ENCODE measurements at regions not wholly inside any gene's neighbourhood (a gene's known extent, or its start where the extent isn't known, plus 50 kb on each side); places are given as distances from the start of the nearest gene placed in this dataset.

DNA sequence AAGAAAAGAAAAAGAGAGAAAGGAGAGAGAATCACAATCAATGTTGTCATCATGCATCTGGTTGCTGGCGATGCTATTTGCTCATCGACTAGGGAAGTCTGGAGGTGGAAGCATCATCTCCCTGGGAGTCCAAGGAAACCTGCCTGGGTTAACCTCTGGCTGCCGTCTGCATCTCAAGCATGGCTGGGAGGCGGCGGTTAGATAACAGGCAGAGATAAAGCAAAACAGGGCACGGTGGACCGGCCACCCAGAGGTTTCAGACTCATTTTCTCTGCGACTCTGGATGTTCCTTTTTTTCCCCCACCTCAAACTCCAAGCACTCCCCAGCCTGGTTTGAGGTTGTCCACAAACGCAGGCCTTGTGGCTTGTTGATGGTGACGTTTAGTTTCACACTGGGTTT lies 161.2 kb downstream of the ENGASE start:
- DNase-seq = no peak

DNA sequence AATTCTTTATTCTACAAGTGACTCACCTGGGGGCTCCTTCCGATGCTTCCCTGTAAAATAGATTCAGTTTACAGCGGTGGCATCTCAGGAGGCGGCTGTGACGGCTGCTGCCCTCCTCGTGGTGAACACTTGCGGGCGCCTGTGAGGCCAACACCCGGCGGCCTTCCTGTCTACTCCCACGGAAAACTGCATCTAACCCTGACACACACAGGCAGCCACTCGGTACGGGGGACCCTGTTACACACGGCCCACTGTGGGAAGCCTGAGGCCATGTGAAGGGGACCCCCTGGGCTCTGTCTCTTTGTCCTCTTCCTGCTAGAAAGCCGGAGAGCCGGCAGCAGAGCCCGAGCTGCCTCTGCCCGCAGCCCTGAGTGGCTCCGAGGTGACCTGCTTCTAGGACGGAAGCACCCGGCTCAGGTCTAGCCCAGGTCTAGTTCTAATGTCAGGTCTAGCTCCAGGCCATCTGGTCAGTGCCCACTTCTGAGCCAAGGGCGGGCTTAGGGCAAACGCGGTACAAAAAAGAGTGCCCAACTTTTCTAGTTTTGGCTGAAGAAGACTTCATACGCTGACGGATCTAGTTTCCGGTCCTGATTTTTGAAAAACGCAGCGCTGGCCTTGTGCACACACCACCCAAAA lies 159.4 kb downstream of the ENGASE start:
- no peak for DNase-seq

- DNase-seq = no peak
Measured at GRCh38 chr17:79232957-79233356, 158.3 kb downstream of the ENGASE start.

DNA sequence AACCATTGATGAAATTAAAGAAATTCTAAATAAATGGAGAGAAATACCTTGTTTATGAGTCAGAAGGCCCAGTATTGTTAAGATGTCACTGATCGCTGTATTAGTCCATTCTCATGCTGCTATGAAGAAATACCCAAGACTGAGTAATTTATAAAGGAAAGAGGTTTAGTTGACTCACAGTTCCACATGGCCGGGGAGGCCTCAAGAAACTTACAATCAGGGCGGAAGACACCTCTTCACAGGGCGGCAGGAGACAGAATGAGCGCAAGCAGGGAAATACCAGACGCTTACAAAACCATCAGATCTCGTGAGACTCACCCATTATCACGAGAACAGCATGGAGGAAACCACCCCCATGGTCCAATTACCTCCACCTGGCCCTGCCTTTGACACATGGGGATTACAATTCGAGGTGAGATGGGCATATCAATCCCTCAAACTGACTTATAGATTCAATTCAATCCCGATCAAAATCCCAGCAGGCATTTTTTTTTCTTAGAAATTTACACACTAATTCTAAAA lies 157.2 kb downstream of the ENGASE start:
- DNase-seq = no peak

GRCh38 chr17:79230576-79230975 lies 156.0 kb downstream of the ENGASE start:
- no peak for DNase-seq

- DNase-seq = no peak
Measured at GRCh38 chr17:79226037-79226436, 151.4 kb downstream of the ENGASE start.

DNA sequence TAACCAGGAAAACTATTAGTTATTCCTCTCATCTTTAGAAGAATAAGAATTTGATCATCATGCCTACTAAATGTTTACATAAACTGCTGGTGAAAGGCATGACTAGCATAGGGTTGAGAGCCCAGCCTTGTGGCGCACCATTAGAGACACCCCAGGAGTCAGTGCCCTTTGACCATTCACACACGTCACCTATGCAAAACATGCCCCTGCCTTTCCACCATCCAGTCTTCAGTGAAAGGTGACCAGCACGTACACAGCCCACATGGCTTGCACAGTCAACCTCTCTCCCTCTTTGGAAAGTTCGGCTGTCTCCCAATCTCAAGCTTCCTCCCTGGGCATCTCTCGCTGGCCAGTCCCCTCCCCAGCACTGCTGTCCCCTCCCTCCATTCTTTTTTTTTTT lies 150.3 kb downstream of the ENGASE start:
- DNase-seq = no peak

- no peak for DNase-seq
Measured at GRCh38 chr17:79224476-79224875, 149.9 kb downstream of the ENGASE start.

DNA sequence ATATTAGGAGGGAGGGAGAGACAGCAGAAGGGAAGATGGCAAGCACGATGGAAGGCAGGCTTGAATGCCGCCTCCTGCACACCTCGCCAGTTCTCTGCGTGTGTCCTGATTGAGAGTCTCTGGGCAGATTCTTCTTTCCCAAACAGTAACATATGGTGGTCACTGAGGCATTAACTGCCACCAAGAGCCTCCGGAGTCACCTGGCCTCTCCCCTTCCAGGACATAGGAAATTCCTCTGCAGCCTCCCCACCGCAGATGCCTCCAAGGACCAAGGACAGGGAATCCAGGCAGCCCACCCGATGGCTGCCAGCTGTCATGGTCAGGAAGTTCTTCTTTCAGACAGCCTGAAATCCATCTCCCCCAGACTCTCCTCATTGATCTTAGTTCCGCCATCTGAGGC lies 149.3 kb downstream of the ENGASE start:
- DNase-seq = no peak

- DNase-seq = no peak
Measured at GRCh38 chr17:79223471-79223870, 148.8 kb downstream of the ENGASE start.

DNA sequence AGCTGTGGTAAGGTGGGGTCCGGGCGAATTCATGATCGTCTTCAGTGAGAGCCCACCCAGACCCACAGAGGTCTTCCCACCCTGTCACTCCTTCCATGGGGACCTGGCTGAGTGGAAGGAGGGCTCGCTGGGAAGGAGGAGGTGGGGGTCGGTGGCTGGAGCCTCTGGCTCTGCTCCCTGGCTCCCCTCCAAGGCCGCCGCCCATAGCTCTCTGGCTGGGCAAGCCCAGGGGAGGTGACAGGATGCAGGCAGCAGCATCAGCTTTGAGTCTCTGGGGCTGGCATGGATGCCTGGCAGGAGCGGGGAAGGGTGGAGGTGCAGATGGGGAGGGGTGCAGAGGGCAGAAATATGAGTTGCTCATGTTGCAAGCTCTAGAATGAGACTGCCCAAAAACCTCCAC lies 147.0 kb downstream of the ENGASE start:
- DNase-seq = no peak

DNA sequence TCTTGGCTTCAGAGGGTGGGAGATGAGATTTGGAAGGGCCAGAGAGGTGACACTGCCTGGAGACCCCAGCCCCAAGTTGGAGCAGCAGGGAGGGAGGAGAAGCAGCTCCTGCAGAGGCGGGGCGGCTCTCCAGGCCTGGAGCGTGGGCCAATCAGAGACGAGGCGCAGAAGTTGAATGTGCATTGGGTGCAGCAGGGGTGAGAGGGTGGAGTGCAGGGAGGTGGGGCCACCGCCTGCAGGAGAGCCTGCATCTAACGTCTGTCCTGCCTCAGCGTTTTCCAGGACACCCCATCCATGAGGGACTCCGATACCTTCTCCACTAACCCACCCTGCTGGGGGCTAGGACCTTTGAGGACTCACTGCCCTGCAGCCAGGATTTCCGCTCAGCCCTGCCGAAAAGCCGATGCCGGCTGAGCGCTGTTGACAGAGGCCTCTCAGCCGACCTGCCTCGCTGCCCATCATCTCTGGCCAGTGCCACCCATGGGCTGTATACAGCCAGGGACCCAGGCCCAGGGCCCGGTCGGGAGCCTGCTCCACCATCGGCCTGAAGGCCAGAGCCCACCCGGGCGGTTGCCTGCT lies 146.2 kb downstream of the ENGASE start:
- DNase-seq = no peak

DNA sequence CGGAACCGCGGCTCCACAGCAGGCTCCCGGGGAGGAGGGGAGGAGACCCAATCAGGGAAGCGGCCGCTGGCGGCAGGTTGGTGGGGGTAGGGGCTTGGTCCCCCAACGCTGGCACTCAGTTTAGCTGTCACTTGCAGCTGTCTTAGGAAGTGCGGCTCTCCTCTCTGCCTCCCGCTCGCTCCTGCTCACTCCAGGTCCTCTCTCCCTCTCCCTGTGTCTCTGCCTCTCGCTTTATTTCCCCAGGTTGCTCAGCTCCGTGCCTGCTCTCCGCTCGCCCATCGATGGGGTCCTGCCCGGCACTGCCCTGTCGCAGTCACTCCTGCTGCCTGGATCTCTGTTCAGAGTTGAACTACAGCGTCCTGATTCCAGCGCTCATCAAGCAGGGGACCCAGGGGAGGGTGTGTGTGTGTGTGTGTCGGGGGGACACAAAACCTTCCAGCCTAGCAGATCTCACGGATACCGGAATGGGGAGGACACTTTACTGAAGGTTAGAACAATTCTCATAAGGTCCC lies 145.6 kb downstream of the ENGASE start:
- DNase-seq = no peak

GRCh38 chr17:79219208-79219935 lies 144.7 kb downstream of the ENGASE start:
- DNase-seq = no peak

- DNase-seq = no peak
Measured at GRCh38 chr17:79218825-79219200, 144.2 kb downstream of the ENGASE start.

DNA sequence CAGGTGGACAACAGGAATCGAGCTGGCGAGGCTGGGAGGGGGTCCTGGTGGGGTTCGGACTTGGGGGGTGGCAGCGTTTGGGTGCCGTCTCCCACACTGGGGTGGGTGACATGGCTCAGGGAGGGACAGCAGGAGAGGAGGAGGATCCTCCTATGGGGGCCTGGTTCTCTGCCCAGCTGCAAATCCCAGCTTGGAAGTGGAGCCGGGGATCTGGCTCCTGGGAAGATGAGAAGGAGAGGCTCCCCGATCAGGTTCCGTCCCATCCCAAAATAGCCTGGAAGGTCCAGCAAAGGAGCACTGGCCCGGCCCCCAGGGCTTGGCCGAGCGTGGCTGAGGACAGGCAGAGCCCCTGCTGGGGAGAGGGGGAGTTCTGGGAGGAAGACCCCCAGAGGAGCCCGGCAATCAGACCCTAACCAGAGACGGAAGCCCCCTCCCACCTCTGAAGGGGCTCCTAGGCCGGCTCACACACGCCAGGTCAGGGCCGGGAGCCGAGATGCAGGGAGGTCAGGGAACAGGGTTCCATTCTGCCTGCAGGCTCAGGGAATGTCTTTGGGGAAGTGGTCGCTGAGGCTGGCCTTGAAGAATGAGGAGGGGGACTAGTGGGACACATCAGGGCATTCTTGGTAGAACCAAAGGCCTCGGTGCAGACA lies 143.7 kb downstream of the ENGASE start:
- DNase-seq = no peak

DNA sequence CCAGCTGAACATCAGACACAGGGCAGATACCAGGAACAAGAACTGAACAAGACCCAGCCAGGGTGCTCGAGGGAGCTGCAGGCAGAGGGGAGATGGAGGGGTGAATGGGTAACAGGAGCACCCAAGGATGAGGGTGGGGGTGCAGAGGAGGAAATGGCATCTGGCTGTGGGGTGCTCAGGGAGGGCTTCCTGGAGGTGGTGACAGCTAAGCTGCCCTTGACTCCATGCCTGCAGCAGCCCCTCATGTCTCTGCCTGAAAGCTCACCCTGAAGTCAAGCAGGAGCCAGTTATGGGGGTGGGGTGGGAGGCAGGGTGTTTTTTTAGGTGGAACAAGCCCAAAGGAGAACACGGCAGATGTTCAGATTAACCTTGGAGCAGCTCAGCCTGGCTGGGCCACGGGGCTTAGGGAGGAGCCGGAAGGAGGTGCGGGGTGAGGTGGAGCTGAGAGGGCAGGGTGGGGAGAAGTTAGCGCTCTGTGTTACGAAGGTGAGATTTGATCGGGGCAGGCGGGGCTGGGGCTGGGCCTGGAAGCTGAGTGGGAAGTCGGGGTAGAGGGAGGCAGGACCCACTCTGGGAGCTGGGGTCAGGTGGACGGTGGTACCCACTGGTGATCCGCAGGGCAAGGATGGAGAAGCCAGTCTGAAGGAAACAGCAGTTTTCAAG lies 143.0 kb downstream of the ENGASE start:
- no peak for DNase-seq

- DNase-seq = no peak
Measured at GRCh38 chr17:79216826-79217225, 142.2 kb downstream of the ENGASE start.

DNA sequence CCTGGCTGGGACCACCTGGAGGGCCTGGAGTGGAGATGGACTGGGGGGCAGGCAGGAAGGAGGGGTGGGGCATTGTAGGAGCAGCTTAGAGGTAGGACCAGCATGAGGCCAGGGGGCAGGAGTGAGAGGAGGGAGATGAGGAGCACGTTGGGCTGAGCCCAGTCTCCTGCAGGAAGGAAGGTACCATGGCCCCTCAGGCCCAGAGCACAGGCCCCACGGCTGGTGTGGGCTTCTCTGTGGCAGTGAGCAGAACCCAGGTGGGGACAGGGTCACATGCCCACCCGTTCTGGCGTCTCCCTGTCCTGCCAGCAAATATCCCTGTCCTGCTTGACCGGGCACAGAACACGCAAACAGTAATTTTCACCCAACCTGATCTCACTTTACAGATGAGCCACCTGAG lies 141.8 kb downstream of the ENGASE start:
- DNase-seq = no peak

DNA sequence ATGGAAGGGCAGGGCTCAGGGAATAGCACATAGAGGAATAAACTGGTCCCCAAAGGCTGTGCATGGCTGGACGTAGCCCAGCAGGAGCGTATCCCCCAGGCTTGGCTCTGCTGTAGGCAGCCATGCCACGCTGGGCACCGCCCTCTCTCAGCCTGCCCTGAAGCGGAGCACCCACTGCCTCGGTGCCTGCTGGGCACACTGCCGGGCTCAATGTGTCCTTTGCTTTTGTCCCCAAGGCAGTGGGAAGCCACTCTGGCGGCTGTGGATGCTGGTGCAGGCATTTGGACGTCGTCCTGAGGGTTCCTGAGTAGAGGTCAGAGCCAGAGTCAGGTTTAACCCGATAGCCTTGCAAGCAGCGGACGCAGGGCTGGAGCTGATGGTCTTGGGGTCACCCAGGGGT lies 141.0 kb downstream of the ENGASE start:
- no peak for DNase-seq

- DNase-seq = no peak
Measured at GRCh38 chr17:79214940-79215604, 140.4 kb downstream of the ENGASE start.

DNA sequence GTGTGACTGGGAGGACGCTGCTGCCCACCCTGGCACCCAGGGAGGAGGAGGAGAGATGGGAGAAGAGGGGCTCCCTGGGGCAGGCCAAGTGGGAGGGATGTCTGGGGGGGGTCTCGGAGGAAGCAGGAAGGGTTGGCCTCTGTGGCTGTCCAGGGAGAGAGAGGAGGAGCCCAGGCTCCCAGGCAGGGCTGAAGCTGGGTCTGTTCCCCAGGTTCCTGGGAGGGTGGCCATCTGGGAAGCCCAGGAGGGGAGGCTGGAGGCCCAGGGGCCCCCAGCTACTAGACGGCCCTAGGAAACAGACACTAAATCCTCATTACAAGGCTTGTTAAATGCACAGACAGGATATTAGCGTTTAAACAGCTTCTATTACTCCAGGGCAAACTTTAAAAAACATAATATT lies 139.8 kb downstream of the ENGASE start:
- DNase-seq = no peak
